ENCODE measurements at regions not wholly inside any gene's neighbourhood (a gene's known extent, or its start where the extent isn't known, plus 50 kb on each side); places are given as distances from the start of the nearest gene placed in this dataset.

- WGBS, 2 donors, result 48 to 59% methylated on average over 2 of the region's 2 CpGs
- DNase-seq, result peak in 1 of 3 donors; percentile 50
- peaks cover 0 to 2% (median under 1%) of the 10 kb centered on the region in 4 donors for H3K9me3 ChIP-seq (ENCODE audit: control insufficient read depth in 4 of 4, insufficient read depth in 3 of 4, low read length in 3 of 4)
- ATAC-seq (ENCODE audit: insufficient read depth, low FRiP score), result no peak
- no peak for TF ChIP-seq CTCF (IDR thresholded peaks at IDR 0.05; ENCODE audit: control extremely low read depth, extremely low read depth)
- H3K9ac ChIP-seq (ENCODE audit: insufficient read depth in 1 of 2, low read length in 2 of 2), result no peak overlapping the region
- H3K27ac ChIP-seq (ENCODE audit: low read depth in 1 of 2, low read length in 1 of 2), result no peak overlapping the region
- no peaks in the 10 kb centered on the region for H3K4me1 ChIP-seq (ENCODE audit: control insufficient read depth in 5 of 5, insufficient read depth in 5 of 5, low read length in 5 of 5)
- H3K36me3 ChIP-seq (ENCODE audit: control insufficient read depth in 4 of 4, insufficient read depth in 4 of 4, low read length in 4 of 4), result no peaks in the 10 kb centered on the region
- peaks cover 0 to 4% (median 0%) of the 10 kb centered on the region in 3 donors for H3K27me3 ChIP-seq (ENCODE audit: control insufficient read depth in 3 of 3, insufficient read depth in 3 of 3, low read length in 2 of 3)
- no peak overlapping the region for H3K4me3 ChIP-seq
These were observed 631.7 kb downstream of the VRK1 start for GRCh38 chr14:97428808-97429440.

GRCh38 chr14:97432586-97432985 is 635.4 kb downstream of the VRK1 start:
- Histone ChIP-seq H3K4me3 (no peak overlapping the region), H3K27me3 (ENCODE audit: control insufficient read depth in 3 of 3, insufficient read depth in 3 of 3, low read length in 2 of 3) (no peaks in the 10 kb centered on the region), H3K27ac (ENCODE audit: low read depth in 1 of 2, low read length in 1 of 2) (no peak overlapping the region), H3K4me1 (ENCODE audit: control insufficient read depth in 5 of 5, insufficient read depth in 5 of 5, low read length in 5 of 5) (no peaks in the 10 kb centered on the region), H3K9ac (ENCODE audit: insufficient read depth in 1 of 2, low read length in 2 of 2) (no peak overlapping the region), H3K9me3 (ENCODE audit: control insufficient read depth in 4 of 4, insufficient read depth in 3 of 4, low read length in 3 of 4) (peaks cover 0 to 2% (median 0%) of the 10 kb centered on the region in 4 donors), H3K36me3 (ENCODE audit: control insufficient read depth in 4 of 4, insufficient read depth in 4 of 4, low read length in 4 of 4) (no peaks in the 10 kb centered on the region)
- ATAC-seq (ENCODE audit: insufficient read depth, low FRiP score) (no peak), DNase-seq (no peak)
- TF ChIP-seq CTCF (IDR thresholded peaks at IDR 0.05; ENCODE audit: control extremely low read depth, extremely low read depth), result no peak
- 76 to 90% methylated on average over 6 of the region's 6 CpGs for WGBS, 2 donors

GRCh38 chr14:97441740-97442362 is 644.7 kb downstream of the VRK1 start:
- ATAC-seq (ENCODE audit: insufficient read depth, low FRiP score) (no peak), DNase-seq (no peak)
- peaks cover 0 to 5% (median 0%) of the 10 kb centered on the region in 4 donors for H3K9me3 ChIP-seq (ENCODE audit: control insufficient read depth in 4 of 4, insufficient read depth in 3 of 4, low read length in 3 of 4)
- H3K36me3 ChIP-seq (ENCODE audit: control insufficient read depth in 4 of 4, insufficient read depth in 4 of 4, low read length in 4 of 4), result no peaks in the 10 kb centered on the region
- WGBS, 2 donors, result 87 to 88% methylated on average over 9 of the region's 9 CpGs
- H3K27me3 ChIP-seq (ENCODE audit: control insufficient read depth in 3 of 3, insufficient read depth in 3 of 3, low read length in 2 of 3), result no peaks in the 10 kb centered on the region
- H3K4me1 ChIP-seq (ENCODE audit: control insufficient read depth in 5 of 5, insufficient read depth in 5 of 5, low read length in 5 of 5), result no peaks in the 10 kb centered on the region
- H3K27ac ChIP-seq (ENCODE audit: low read depth in 1 of 2, low read length in 1 of 2), result no peak overlapping the region
- no peak overlapping the region for H3K9ac ChIP-seq (ENCODE audit: insufficient read depth in 1 of 2, low read length in 2 of 2)
- no peak for TF ChIP-seq CTCF (IDR thresholded peaks at IDR 0.05; ENCODE audit: control extremely low read depth, extremely low read depth)
- no peak overlapping the region for H3K4me3 ChIP-seq

Data from lung (tissue), 11 donors.